Lower leg skin (tissue), 4 donors: ENCODE measurements at regions not wholly inside any gene's neighbourhood (a gene's known extent, or its start where the extent isn't known, plus 50 kb on each side); places are given as distances from the start of the nearest gene placed in this dataset.
"Not testable (repeated sequence)": the region's sequence is repeated elsewhere in the genome, so short reads cannot be mapped to it uniquely, and the experiment has no call there.

ENCODE experiments used
- DNase-seq, 2 donors: peaks; one replicate each; pipeline ENCODE4 v3.0.0-alpha.2; 2019; ENCODE audit warnings: low spot score in 2 of 2
- H3K4me3 ChIP-seq: fragments of 200-600 bp; sonication (generic); 2 replicates; pipeline ENCODE4 v1.5.1; 2017; ENCODE audit warnings: mild to moderate bottlenecking, low read depth; ENCODE audit not compliant: poor library complexity, severe bottlenecking
- POLR2A ChIP-seq, 2 donors: fragments of 450-650 bp; IDR thresholded peaks; one replicate each; pipeline ENCODE4 v1.6.1; 2016 to 2017; ENCODE audit warnings: antibody characterized with exemption in 2 of 2, mild to moderate bottlenecking in 1 of 2, moderate library complexity in 1 of 2
- WGBS, 2 donors: methylation state at CpG; one replicate each; pipeline ENCODE4 v1.1.5; 2018; 5-methylcytosine and 5-hydroxymethylcytosine counted together
- intact Hi-C: fragments of 100-400 bp; cut with DNase I; formaldehyde crosslinking; loops from one replicate; pipeline ENCODE4 v1.15.0; 2023; ENCODE audit warnings: low total_unique reads
- TF ChIP-seq, protein P1 (sequence below), 3 donors: fragments of 450-650 bp; IDR thresholded peaks; one replicate each; pipeline ENCODE4 v1.5.1; 2016; ENCODE audit warnings: antibody characterized with exemption in 3 of 3, mild to moderate bottlenecking in 3 of 3, moderate library complexity in 2 of 3

DNA sequence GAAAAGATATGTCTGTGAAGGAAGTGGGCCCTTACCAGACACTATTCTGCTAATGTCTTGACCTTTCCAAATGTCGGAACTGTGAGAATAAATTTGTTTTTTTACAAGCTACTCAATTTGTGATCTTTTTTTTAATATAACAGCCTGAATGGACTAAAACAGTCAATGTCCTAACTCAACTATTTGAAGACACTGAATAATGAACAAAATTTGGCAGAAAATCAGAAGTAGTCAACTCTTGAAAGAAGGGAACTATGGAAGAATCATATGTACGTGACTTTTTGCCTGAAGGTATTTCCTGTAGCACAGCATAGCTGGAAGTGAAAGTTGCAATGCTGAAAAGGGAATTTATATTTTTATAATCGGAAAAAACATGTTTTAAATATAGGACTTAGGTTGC lies 351.8 kb upstream of the TFPI start:
- no peak overlapping the region for H3K4me3 ChIP-seq
- WGBS, 2 donors, result 54 to 61% methylated on average over 3 of the region's 3 CpGs
- intact Hi-C loops, result no loop called here
- TF ChIP-seq, protein P1, sequence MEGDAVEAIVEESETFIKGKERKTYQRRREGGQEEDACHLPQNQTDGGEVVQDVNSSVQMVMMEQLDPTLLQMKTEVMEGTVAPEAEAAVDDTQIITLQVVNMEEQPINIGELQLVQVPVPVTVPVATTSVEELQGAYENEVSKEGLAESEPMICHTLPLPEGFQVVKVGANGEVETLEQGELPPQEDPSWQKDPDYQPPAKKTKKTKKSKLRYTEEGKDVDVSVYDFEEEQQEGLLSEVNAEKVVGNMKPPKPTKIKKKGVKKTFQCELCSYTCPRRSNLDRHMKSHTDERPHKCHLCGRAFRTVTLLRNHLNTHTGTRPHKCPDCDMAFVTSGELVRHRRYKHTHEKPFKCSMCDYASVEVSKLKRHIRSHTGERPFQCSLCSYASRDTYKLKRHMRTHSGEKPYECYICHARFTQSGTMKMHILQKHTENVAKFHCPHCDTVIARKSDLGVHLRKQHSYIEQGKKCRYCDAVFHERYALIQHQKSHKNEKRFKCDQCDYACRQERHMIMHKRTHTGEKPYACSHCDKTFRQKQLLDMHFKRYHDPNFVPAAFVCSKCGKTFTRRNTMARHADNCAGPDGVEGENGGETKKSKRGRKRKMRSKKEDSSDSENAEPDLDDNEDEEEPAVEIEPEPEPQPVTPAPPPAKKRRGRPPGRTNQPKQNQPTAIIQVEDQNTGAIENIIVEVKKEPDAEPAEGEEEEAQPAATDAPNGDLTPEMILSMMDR (IDR thresholded peaks at IDR 0.05), result no peak
- TF ChIP-seq POLR2A (IDR thresholded peaks at IDR 0.05), result no peak
- no peak for DNase-seq

DNA sequence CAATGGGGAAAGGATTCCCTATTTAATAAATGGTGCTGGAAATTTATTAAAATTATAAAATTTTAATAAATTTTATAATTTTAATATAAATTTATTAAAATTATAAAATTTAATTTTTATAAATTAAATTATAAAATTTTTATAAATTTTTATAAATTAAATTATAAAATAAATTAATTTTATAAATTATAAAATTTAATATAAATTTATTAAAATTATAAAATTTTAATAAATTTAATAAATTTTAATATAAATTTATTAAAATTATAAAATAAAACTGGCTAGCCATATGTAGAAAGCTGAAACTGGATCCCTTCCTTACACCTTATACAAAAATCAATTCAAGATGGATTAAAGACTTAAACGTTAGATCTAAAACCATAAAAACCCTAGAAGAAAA lies 356.7 kb upstream of the TFPI start:
- DNase-seq, H3K4me3 ChIP-seq, intact Hi-C loops: not testable (repeated sequence)
- WGBS, 2 donors, result 94 to 96% methylated on average over 1 of the region's 1 CpG

DNA sequence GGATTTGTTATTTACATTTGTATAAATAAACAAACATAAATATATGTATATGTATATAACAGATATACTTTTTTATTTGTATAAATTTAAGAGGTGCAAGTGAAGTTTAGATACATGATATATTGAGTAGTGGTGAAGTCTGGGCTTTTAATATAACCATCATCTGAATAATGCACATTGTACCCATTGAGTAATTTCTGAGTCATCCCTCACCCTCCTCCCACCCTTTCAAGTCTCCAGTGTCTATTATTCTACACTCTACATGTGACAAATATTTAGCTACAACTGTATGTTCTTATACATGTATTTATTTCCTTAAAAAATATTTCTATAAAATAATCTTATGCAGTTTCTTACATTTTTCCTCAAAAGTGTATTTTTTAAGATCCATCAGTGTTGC lies 358.7 kb upstream of the TFPI start:
- H3K4me3 ChIP-seq, result no peak overlapping the region
- no peak for DNase-seq
- intact Hi-C loops, result no loop called here
- TF ChIP-seq POLR2A (IDR thresholded peaks at IDR 0.05), result no peak
- TF ChIP-seq, protein P1 (IDR thresholded peaks at IDR 0.05), result no peak

DNA sequence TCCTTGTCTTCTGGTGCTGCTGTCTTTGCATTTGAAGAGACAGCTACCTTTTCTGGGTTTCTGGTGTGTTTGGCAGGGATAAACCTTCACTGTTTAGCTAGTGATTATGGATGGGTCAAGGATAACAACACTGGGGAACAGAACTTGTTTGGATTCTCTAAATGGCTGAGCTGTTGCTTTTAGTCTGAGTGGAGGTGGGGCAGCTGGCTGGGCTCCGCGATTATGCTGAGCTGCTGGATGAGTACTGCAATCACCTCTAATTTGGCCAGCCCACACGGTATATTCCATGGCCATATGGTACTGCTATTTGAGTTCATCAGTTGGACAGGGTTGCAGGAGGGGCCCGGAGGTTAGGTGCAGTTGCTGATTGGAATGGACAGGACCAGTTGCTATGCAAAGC lies 361.6 kb upstream of the TFPI start:
- TF ChIP-seq, protein P1 (IDR thresholded peaks at IDR 0.05), result no peak
- TF ChIP-seq POLR2A (IDR thresholded peaks at IDR 0.05), result no peak
- intact Hi-C loops, result no loop called here
- 64 to 81% methylated on average over 4 of the region's 4 CpGs for WGBS, 2 donors
- H3K4me3 ChIP-seq, result no peak overlapping the region
- DNase-seq, result no peak

DNA sequence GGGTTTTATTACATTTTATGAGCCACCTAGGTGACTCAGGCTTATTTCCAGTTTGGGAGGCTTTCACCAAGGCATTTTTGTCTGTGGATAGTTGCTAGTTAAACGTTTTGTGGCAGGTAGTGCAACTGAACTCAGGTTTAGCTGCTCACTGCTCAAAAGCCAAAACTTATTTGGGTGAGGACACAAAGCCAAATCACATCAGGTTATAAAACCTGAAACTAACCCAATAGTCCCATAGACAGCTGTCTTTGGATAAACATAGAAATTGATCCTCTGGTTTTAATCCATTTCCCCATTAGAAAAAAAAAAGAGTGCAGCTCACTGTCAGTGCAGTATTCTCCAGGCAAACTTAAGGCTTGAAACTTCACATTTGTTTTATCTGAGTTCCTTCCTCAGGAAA lies 362.6 kb upstream of the TFPI start:
- no peak overlapping the region for H3K4me3 ChIP-seq
- no peak for TF ChIP-seq POLR2A (IDR thresholded peaks at IDR 0.05)
- TF ChIP-seq, protein P1 (IDR thresholded peaks at IDR 0.05), result no peak
- DNase-seq, result no peak
- WGBS, 2 donors, result 40 to 48% methylated on average over 1 of the region's 1 CpG
- intact Hi-C loops, result no loop called here

DNA sequence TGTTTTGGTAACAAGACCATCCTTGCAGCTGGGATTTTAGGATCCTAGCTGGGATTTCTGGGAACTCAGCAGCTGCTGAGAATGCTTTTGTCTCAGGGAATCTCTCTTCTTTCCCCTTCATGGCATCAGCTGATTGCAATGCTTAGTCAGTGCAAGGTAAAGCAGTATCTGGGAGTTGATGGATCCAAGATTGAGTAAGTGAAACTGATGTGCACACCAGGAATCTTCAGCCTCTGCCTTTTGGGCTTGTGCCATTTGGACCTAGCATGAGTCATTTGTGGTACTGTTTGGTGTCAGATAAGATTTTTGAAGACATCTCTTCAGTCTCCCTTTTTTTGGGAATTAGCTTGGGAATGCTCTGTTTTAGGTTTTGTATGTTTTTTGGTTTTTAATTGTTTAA lies 363.3 kb upstream of the TFPI start:
- TF ChIP-seq, protein P1 (IDR thresholded peaks at IDR 0.05), result no peak
- no peak for TF ChIP-seq POLR2A (IDR thresholded peaks at IDR 0.05)
- H3K4me3 ChIP-seq, result no peak overlapping the region
- intact Hi-C loops, result no loop called here
- no peak for DNase-seq
